ENCODE measurements at regions not wholly inside any gene's neighbourhood (a gene's known extent, or its start where the extent isn't known, plus 50 kb on each side); places are given as distances from the start of the nearest gene placed in this dataset.

GRCh38 chr2:18317017-18317416, 243.4 kb downstream of the RDH14 start:
- TF ChIP-seq GATA3 (IDR thresholded peaks at IDR 0.05; ENCODE audit: low read depth, low read length): no peak
- TF ChIP-seq GATA2 (IDR thresholded peaks at IDR 0.05; ENCODE audit: low read depth, low read length): no peak

DNA sequence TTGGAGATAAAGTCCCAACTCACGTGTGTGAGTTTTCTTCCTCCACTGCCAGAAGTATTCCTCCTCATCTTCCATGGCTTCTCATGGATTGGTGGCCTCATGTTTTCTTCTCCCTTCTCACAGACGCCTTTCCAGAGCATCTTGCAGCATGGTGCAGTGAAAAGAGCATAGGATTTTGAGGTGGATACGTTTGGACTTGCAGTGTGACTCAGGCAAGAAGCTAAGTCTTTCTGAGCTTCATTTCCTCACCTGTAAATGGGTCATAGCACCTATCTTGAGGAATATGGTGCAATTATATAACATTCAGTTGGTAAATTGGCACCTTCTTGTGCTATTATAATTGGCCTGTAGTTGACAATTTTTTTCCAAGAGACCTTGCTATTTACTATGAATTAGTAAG, 247.6 kb downstream of the RDH14 start:
- TF ChIP-seq GATA3 (IDR thresholded peaks at IDR 0.05; ENCODE audit: low read depth, low read length) (no peak), GATA2 (IDR thresholded peaks at IDR 0.05; ENCODE audit: low read depth, low read length) (no peak)

DNA sequence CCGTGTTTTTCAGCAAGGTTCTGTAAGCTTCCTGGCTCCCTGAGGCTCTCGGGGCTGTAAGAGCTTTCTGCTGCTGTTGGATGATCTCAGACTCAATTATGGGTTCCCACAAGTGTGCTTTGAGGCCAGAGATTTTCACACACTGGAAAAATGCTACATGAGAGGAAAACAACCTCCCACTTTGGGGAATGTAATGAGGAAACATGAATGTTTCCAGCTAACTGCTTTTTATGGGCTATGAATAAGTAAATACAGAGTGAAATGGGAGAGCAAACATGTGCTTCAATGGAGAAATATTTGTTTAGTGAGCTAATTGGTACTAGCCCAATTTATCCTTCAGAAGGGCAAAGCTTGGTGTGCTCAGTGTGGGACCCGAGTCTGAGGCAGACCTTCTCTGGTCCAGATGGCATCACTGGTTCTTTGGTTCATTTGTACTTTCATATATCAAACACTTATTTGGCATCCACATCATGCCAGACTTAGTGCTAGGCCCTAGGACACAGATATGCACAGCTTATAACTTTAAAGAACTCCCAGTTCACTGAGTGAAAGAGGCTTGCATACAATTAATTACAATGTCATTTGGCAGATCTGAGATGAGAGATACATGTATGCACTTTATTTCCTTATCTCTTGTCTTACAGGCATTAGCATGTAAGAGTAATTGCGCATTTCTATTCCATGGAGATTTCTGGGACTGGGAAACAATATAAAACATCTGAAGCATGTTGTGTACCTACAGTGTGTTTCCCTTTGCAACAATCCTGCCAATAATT, 248.8 kb downstream of the RDH14 start:
- TF ChIP-seq GATA2 (IDR thresholded peaks at IDR 0.05; ENCODE audit: low read depth, low read length): no peak
- TF ChIP-seq GATA3 (IDR thresholded peaks at IDR 0.05; ENCODE audit: low read depth, low read length): no peak

GRCh38 chr2:18309627-18310026, 250.8 kb downstream of the RDH14 start:
- TF ChIP-seq GATA3 (IDR thresholded peaks at IDR 0.05; ENCODE audit: low read depth, low read length) (no peak), GATA2 (IDR thresholded peaks at IDR 0.05; ENCODE audit: low read depth, low read length) (no peak)

DNA sequence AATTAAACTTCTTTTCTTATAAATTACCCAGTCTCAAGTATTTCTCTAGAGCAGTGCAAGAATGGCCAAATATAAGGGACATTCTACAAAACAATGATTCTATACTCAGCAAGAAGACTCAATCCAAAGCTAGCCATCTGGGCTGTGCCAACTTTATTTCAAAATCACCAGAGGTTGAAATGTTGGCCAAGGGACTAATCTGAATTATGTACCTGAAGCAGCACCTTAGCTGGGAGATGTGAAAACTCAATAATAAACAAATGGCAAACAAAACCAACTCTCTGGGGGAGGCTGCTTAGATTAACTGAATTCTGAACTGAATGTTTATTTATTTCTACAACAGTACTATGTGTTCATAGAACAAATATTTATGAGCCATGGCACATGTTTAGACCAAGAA, 251.3 kb downstream of the RDH14 start:
- TF ChIP-seq GATA3 (IDR thresholded peaks at IDR 0.05; ENCODE audit: low read depth, low read length): no peak
- no peak for TF ChIP-seq GATA2 (IDR thresholded peaks at IDR 0.05; ENCODE audit: low read depth, low read length)

GRCh38 chr2:18304849-18305248, 255.6 kb downstream of the RDH14 start:
- TF ChIP-seq GATA2 (IDR thresholded peaks at IDR 0.05; ENCODE audit: low read depth, low read length) (no peak), GATA3 (IDR thresholded peaks at IDR 0.05; ENCODE audit: low read depth, low read length) (no peak)

DNA sequence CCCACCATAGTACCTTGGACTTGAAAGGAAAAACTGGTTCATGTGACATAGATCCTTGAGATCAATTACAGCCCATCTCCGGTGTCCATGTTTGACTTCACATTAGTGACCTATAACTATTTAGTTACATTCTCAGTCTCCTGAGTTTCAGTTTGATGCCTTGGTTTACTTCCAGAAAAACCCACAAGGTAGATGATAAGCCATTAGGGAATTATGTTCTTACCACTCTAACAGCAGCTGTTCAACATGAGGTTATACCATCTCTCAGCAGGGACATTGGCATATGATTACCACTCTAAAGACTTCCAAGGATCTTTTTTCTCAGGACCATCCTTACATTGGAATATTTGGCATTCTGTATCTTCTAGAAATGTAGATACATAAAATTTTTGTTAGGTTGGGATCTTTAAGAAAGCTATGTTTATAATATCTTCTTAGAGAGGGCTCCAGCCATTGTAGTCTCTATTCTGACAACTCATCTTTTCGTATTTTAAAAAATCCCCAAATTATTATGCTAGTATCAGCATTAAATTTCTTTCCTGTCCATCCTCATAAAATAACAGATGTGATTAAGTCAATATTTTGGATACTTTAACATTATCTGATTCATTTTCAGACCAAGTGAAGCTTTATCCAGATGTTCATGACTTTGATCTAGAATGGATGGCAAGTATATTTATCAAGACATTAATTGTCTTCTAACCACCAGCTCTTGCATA, 258.9 kb downstream of the RDH14 start:
- TF ChIP-seq GATA2 (IDR thresholded peaks at IDR 0.05; ENCODE audit: low read depth, low read length) (no peak), GATA3 (IDR thresholded peaks at IDR 0.05; ENCODE audit: low read depth, low read length) (no peak)

DNA sequence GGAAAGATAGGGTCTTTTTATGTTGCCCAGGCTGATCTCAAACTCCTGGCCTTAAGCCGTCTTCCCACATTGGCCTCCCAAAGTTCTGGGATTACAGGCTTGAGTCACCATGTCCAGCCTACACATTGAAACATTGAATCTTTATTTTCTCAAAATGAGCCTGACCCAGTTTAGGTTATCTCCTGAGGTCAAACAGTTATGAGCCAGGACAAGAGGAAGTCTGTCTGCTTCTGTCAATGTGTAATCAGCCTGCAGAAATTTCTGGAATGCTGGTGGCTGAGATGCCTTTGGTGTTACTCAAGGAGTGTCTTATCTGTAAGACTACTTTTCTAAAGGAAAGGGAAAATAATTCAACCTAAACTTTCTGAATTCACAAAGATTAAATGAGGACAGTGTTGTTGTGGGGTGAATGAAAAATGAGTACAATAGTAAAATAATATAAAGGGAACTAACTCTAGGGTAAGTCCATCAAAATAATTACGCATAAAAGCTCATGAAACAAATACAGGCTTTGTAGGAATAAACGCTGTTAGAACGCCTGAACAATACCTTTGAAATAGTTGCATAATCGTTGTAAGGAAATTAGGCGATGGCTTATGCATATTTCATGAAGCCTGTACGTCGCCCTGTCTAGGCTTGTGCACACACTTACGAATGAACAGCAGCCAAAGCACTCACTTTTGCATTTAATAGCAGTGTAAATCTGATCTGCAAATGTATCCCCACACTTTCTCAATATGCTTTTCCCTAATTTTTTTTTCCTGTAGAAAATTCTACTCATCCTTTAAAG, 260.8 kb downstream of the RDH14 start:
- no peak for TF ChIP-seq GATA2 (IDR thresholded peaks at IDR 0.05; ENCODE audit: low read depth, low read length)
- TF ChIP-seq GATA3 (IDR thresholded peaks at IDR 0.05; ENCODE audit: low read depth, low read length): no peak

DNA sequence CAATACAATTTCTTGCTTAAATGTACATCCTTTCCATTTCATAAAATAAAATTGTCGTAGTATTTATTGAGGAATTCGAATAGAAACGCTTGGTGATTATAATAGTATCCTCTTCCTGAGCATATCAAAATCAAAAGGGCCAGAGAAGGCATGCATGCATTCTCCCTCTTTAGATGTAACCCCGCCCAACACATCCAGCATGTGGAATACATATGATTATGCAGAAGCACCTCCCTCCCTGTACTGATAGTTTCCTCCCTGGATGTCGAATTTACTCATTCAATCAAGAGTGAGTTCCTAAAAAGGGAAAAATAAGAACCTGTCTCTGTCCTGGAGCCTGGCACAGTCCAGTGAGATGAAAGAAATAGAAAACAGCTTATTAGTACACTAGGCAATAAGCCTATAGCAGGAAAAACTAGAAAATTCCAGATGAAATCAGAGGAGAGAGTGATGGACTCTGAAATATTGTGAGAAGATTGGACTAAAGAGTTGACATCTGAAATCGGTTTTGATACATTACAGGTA, 262.9 kb downstream of the RDH14 start:
- no peak for TF ChIP-seq GATA3 (IDR thresholded peaks at IDR 0.05; ENCODE audit: low read depth, low read length)
- no peak for TF ChIP-seq GATA2 (IDR thresholded peaks at IDR 0.05; ENCODE audit: low read depth, low read length)

DNA sequence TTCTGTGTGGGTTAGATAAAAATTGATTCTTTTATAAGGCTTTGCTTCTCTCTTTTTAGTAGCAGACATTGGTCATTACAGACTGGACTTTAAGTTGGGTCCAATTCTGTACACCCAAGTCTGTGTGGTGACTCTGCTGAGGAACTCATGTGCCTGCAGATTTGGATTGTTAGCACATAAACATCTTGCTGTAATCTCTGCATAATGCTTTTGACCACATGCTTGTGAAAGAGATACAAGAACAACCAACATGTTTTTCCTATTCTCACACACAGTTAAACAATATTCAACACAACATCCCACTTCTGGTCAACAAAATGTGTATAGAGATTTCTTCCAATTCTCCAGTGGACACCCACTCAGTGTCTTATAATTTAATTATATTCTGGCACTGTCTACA, 270.1 kb downstream of the RDH14 start:
- TF ChIP-seq GATA2 (IDR thresholded peaks at IDR 0.05; ENCODE audit: low read depth, low read length): no peak
- no peak for TF ChIP-seq GATA3 (IDR thresholded peaks at IDR 0.05; ENCODE audit: low read depth, low read length)

GRCh38 chr2:18286897-18287296, 273.6 kb downstream of the RDH14 start:
- TF ChIP-seq GATA3 (IDR thresholded peaks at IDR 0.05; ENCODE audit: low read depth, low read length) (no peak), GATA2 (IDR thresholded peaks at IDR 0.05; ENCODE audit: low read depth, low read length) (no peak)

GRCh38 chr2:18284331-18284730, 276.1 kb downstream of the RDH14 start:
- TF ChIP-seq GATA3 (IDR thresholded peaks at IDR 0.05; ENCODE audit: low read depth, low read length): no peak
- TF ChIP-seq GATA2 (IDR thresholded peaks at IDR 0.05; ENCODE audit: low read depth, low read length): no peak

- TF ChIP-seq GATA2 (IDR thresholded peaks at IDR 0.05; ENCODE audit: low read depth, low read length): no peak
- TF ChIP-seq GATA3 (IDR thresholded peaks at IDR 0.05; ENCODE audit: low read depth, low read length): no peak
These were observed 278.4 kb downstream of the RDH14 start for GRCh38 chr2:18282026-18282425.

- no peak for TF ChIP-seq GATA2 (IDR thresholded peaks at IDR 0.05; ENCODE audit: low read depth, low read length)
- TF ChIP-seq GATA3 (IDR thresholded peaks at IDR 0.05; ENCODE audit: low read depth, low read length): no peak
These were observed 283.8 kb downstream of the RDH14 start for GRCh38 chr2:18276583-18277075.

Measured in SH-SY5Y (cell line).